H1 (cell line): ENCODE measurements at regions not wholly inside any gene's neighbourhood (a gene's known extent, or its start where the extent isn't known, plus 50 kb on each side); places are given as distances from the start of the nearest gene placed in this dataset.

Experiments
- CTCF ChIA-PET: fragments of 300-600 bp; sonication (Branson Sonifier 250); formaldehyde crosslinking; loops from one replicate; lab custom pipeline; 2021; ENCODE audit not compliant: partially characterized antibody; lab: Charles Lee
- POLR2A ChIA-PET: fragments of 300-600 bp; sonication (Branson Sonifier 250); formaldehyde crosslinking; loops from one replicate; lab custom pipeline; 2021; ENCODE audit warnings: inconsistent platforms; ENCODE audit not compliant: partially characterized antibody; lab: Charles Lee
- DNase-seq, 2 experiments: peaks; one replicate each; pipeline versions ENCODE4 v3.0.0 to v3.0.0-alpha.2; 2010 to 2022; ENCODE audit warnings: low spot score in 2 of 2, low read depth in 1 of 2, mixed read lengths in 1 of 2
- FAIRE-seq: peaks from 2 replicates; lab custom pipeline; 2011; peaks lifted over from hg19 to GRCh38; lab: Jason Lieb, UNC
- H2AFZ ChIP-seq: 2 replicates; pipeline ENCODE4 v1.8.1; 2012; ENCODE audit warnings: low read length, inconsistent platforms
- H2AK5ac ChIP-seq: 2 replicates; pipeline ENCODE4 v1.6.1; 2013; ENCODE audit warnings: low read depth, low read length
- H2BK120ac ChIP-seq: replicated peaks from 2 replicates; pipeline ENCODE3; 2013; ENCODE audit warnings: low read depth, low read length, inconsistent platforms
- H2BK12ac ChIP-seq: 2 replicates; pipeline ENCODE4 v1.6.1; 2013; ENCODE audit warnings: low read depth, low read length
- H2BK15ac ChIP-seq: 2 replicates; pipeline ENCODE4 v1.6.1; 2013; ENCODE audit warnings: low read length
- H2BK20ac ChIP-seq: 2 replicates; pipeline ENCODE4 v1.6.1; 2013; ENCODE audit warnings: low read length
- H2BK5ac ChIP-seq: 2 replicates; pipeline ENCODE4 v1.6.1; 2013; ENCODE audit warnings: low read depth, low read length
- H3K14ac ChIP-seq: 2 replicates; pipeline ENCODE4 v1.6.1; 2013; ENCODE audit warnings: inconsistent platforms; ENCODE audit not compliant: insufficient read length
- H3K18ac ChIP-seq: 2 replicates; pipeline ENCODE4 v1.6.1; 2013; ENCODE audit warnings: low read length; ENCODE audit errors: extremely low read depth
- H3K23ac ChIP-seq: 2 replicates; pipeline ENCODE4 v1.6.1; 2013; ENCODE audit warnings: inconsistent platforms; ENCODE audit not compliant: insufficient read length
- H3K23me2 ChIP-seq: 2 replicates; pipeline ENCODE4 v1.6.1; 2013; ENCODE audit warnings: low read depth, low read length
- H3K27ac ChIP-seq: 2 replicates; pipeline ENCODE4 v1.6.1; 2011; ENCODE audit warnings: low read depth, low read length, inconsistent platforms
- H3K27me3 ChIP-seq, 4 experiments: replicated peaks in 1 of 4; 1 replicate in 1 of 4; 2 replicates in 3 of 4; pipeline versions ENCODE4 v1.6.1 to v1.8.1; 2011 to 2013; ENCODE audit warnings: low read length in 3 of 4, mild to moderate bottlenecking in 3 of 4, inconsistent platforms in 2 of 4, mixed read lengths in 2 of 4, moderate library complexity in 1 of 4; ENCODE audit not compliant: control insufficient read depth in 3 of 4, insufficient read depth in 3 of 4; ENCODE audit errors: extremely low read depth in 1 of 4
- H3K36me3 ChIP-seq, 4 experiments: 2 replicates each; pipeline versions ENCODE4 v1.6.1 to v1.8.1; 2011 to 2013; ENCODE audit warnings: mild to moderate bottlenecking in 4 of 4, low read length in 3 of 4, moderate library complexity in 2 of 4, control low read depth in 1 of 4, inconsistent platforms in 1 of 4; ENCODE audit not compliant: insufficient read depth in 4 of 4, control insufficient read depth in 2 of 4
- H3K4ac ChIP-seq: replicated peaks from 2 replicates; pipeline ENCODE3; 2013; ENCODE audit warnings: low read length, low read depth, mixed read lengths, inconsistent platforms; ENCODE audit not compliant: insufficient read length
- H3K4me1 ChIP-seq, 4 experiments: replicated peaks in 1 of 4; 1 replicate in 1 of 4; 2 replicates in 3 of 4; pipeline versions ENCODE4 v1.6.1 to v1.8.1; 2011 to 2013; ENCODE audit warnings: low read length in 3 of 4, inconsistent platforms in 2 of 4, mixed read lengths in 1 of 4; ENCODE audit not compliant: insufficient read depth in 4 of 4, control insufficient read depth in 3 of 4
- H3K4me2 ChIP-seq, 2 experiments: 2 replicates each; pipeline versions ENCODE4 v1.6.1 to v1.8.1; 2011 to 2013; ENCODE audit warnings: low read depth in 2 of 2, low read length in 2 of 2, control low read depth in 1 of 2, inconsistent platforms in 1 of 2, mild to moderate bottlenecking in 1 of 2; ENCODE audit not compliant: insufficient read depth in 1 of 2
- H3K4me3 ChIP-seq, 4 experiments: fragments of 200-600, 300-600 bp in 1 of 4; sonication (generic), shearing (Covaris generic), sonication (Bioruptor Twin) in 1 of 4; 2 replicates each; pipeline versions ENCODE4 v1.5.1 to v1.8.1; 2011 to 2016; ENCODE audit warnings: low read length in 4 of 4, low read depth in 3 of 4, control low read depth in 2 of 4, inconsistent platforms in 2 of 4, mild to moderate bottlenecking in 2 of 4, mixed read lengths in 1 of 4, moderate library complexity in 1 of 4; ENCODE audit not compliant: insufficient read depth in 2 of 4; ENCODE audit errors: extremely low read depth in 1 of 4
- H3K56ac ChIP-seq: replicated peaks from 2 replicates; pipeline ENCODE3; 2013; ENCODE audit warnings: low read depth, mild to moderate bottlenecking, mixed read lengths, low read length, inconsistent platforms; ENCODE audit not compliant: insufficient read length
- H3K79me1 ChIP-seq: 2 replicates; pipeline ENCODE4 v1.6.1; 2013; ENCODE audit warnings: low read depth, low read length, control low read depth
- H3K79me2 ChIP-seq, 2 experiments: 2 replicates each; pipeline versions ENCODE4 v1.6.1 to v1.8.1; 2012 to 2013; ENCODE audit warnings: low read length in 2 of 2, mild to moderate bottlenecking in 2 of 2, inconsistent platforms in 1 of 2; ENCODE audit not compliant: insufficient read depth in 2 of 2, control insufficient read depth in 1 of 2
- H3K9ac ChIP-seq, 4 experiments: replicated peaks in 1 of 4; 1 replicate in 1 of 4; 2 replicates in 3 of 4; pipeline versions ENCODE4 v1.6.1 to v1.8.1; 2011 to 2013; ENCODE audit warnings: low read depth in 3 of 4, low read length in 3 of 4, control low read depth in 2 of 4, mild to moderate bottlenecking in 2 of 4, moderate library complexity in 2 of 4, inconsistent platforms in 1 of 4; ENCODE audit errors: extremely low read depth in 1 of 4
- H3K9me3 ChIP-seq, 2 experiments: 2 replicates each; pipeline versions ENCODE4 v1.6.1 to v1.8.1; 2012 to 2013; ENCODE audit warnings: mild to moderate bottlenecking in 2 of 2, moderate library complexity in 2 of 2, control low read depth in 1 of 2, inconsistent platforms in 1 of 2, low read depth in 1 of 2, low read length in 1 of 2, mixed read lengths in 1 of 2; ENCODE audit not compliant: insufficient read depth in 2 of 2
- H4K20me1 ChIP-seq, 2 experiments: replicated peaks in 1 of 2; 2 replicates each; pipeline versions ENCODE3 to v1.8.1; 2011 to 2013; ENCODE audit warnings: inconsistent platforms in 2 of 2, low read length in 2 of 2, mild to moderate bottlenecking in 1 of 2; ENCODE audit not compliant: insufficient read depth in 2 of 2, control insufficient read depth in 1 of 2
- H4K5ac ChIP-seq: 2 replicates; pipeline ENCODE4 v1.6.1; 2013; ENCODE audit warnings: low read length, low read depth, mixed read lengths, inconsistent platforms; ENCODE audit not compliant: insufficient read length
- H4K8ac ChIP-seq: 2 replicates; pipeline ENCODE4 v1.8.0; 2013; ENCODE audit warnings: mild to moderate bottlenecking, moderate library complexity, low read length, inconsistent platforms; ENCODE audit not compliant: insufficient read depth; ENCODE audit errors: extremely low read depth
- H4K91ac ChIP-seq: replicated peaks from 2 replicates; pipeline ENCODE3; 2013; ENCODE audit warnings: low read length, mixed read lengths, inconsistent platforms; ENCODE audit not compliant: insufficient read length
- ASH2L ChIP-seq: fragments of 200-600, 300-600 bp; sonication (generic); IDR thresholded peaks from one replicate; pipeline ENCODE4 v1.7.1; 2017; ENCODE audit warnings: low read length
- CBX5 ChIP-seq: fragments of 300-800, 300-1000 bp; sonication (generic); IDR thresholded peaks from 2 replicates; pipeline ENCODE4 v1.7.1; 2016; ENCODE audit warnings: antibody characterized with exemption, low read length, low read depth
- CBX8 ChIP-seq: fragments of 300-800, 300-1000 bp; sonication (generic); IDR thresholded peaks from 2 replicates; pipeline ENCODE4 v1.7.1; 2016; ENCODE audit warnings: low read depth, low read length, borderline replicate concordance
- EP300 ChIP-seq, 2 experiments: IDR thresholded peaks; 1 replicate in 1 of 2; 2 replicates in 1 of 2; pipeline ENCODE4 v1.6.1; 2011 to 2012; ENCODE audit warnings: low read depth in 2 of 2, low read length in 2 of 2, mild to moderate bottlenecking in 2 of 2, borderline replicate concordance in 1 of 2, inconsistent platforms in 1 of 2, moderate library complexity in 1 of 2
- EZH2 ChIP-seq: fragments of 200-600 bp; sonication (generic); IDR thresholded peaks from 2 replicates; pipeline ENCODE4 v1.7.1; 2012; ENCODE audit warnings: low read depth, mild to moderate bottlenecking, moderate library complexity, low read length, inconsistent platforms; ENCODE audit not compliant: severe bottlenecking
- HDAC6 ChIP-seq: IDR thresholded peaks from one replicate; pipeline ENCODE4 v1.7.1; 2012; ENCODE audit warnings: low read depth, mild to moderate bottlenecking, inconsistent platforms, low read length, moderate library complexity
- JUN ChIP-seq: IDR thresholded peaks from 2 replicates; pipeline ENCODE4 v1.6.1; 2011; ENCODE audit warnings: low read depth, mild to moderate bottlenecking, improper control_type of control experiment, low read length
- KDM4A ChIP-seq: IDR thresholded peaks from one replicate; pipeline ENCODE4 v1.7.1; 2012; ENCODE audit warnings: low read depth, mild to moderate bottlenecking, moderate library complexity, low read length, inconsistent platforms; ENCODE audit not compliant: severe bottlenecking
- KDM5A ChIP-seq: fragments of 200-600 bp; IDR thresholded peaks from 2 replicates; pipeline ENCODE4 v1.7.1; 2012; ENCODE audit warnings: mild to moderate bottlenecking, low read length, inconsistent platforms, mixed read lengths
- SIRT6 ChIP-seq: IDR thresholded peaks from one replicate; pipeline ENCODE4 v1.7.1; 2012; ENCODE audit warnings: low read length, inconsistent platforms
- TCF12 ChIP-seq: IDR thresholded peaks from 2 replicates; pipeline ENCODE4 v1.6.1; 2011; ENCODE audit warnings: low read depth, mild to moderate bottlenecking, low read length
- ZNF274 ChIP-seq: IDR thresholded peaks from 2 replicates; pipeline ENCODE4 v1.7.0; 2012; ENCODE audit warnings: low read length, borderline replicate concordance; ENCODE audit errors: extremely low read depth
- WGBS, 2 experiments: shearing (Covaris generic) in 1 of 2; methylation state at CpG; one replicate each; pipeline versions ENCODE4 v1.1.6 to v1.1.7; 2013 to 2015; ENCODE audit warnings: low lambda C conversion rate in 2 of 2, mixed read lengths in 2 of 2, inconsistent platforms in 1 of 2, low coverage in 1 of 2, missing lambda C conversion rate in 1 of 2; ENCODE audit not compliant: insufficient replicate concordance in 2 of 2, insufficient coverage in 1 of 2, insufficient read length in 1 of 2; ENCODE audit errors: extremely low coverage in 1 of 2, missing lambda C conversion rate in 1 of 2; 5-methylcytosine and 5-hydroxymethylcytosine counted together
- TF ChIP-seq, protein P1 (sequence below): IDR thresholded peaks from 2 replicates; pipeline ENCODE4 v1.6.1; 2011; ENCODE audit warnings: low read depth, mild to moderate bottlenecking, low read length; ENCODE audit not compliant: insufficient read depth

GRCh38 chr11:127390465-127390864, 389.9 kb upstream of the KIRREL3 start:
- Histone ChIP-seq H3K56ac (no peak overlapping the region), H3K79me2 (no peaks in the 10 kb centered on the region), H3K27ac (no peak overlapping the region), H3K14ac (no peak overlapping the region), H2AFZ (no peak overlapping the region), H2AK5ac (no peak overlapping the region), H4K8ac (no peak overlapping the region), H3K4me1 (peaks cover 0 to 8% (median 6%) of the 10 kb centered on the region in 4 experiments; a peak in 6 of 7 replicates), H2BK120ac (no peak overlapping the region), H3K18ac (no peak overlapping the region), H3K79me1 (no peaks in the 10 kb centered on the region), H3K4me3 (no peak overlapping the region), H3K4ac (no peak overlapping the region), H4K91ac (no peak overlapping the region), H2BK5ac (no peak overlapping the region), H3K23ac (no peak overlapping the region), H2BK20ac (no peak overlapping the region), H3K36me3 (no peaks in the 10 kb centered on the region), H2BK15ac (no peak overlapping the region), H2BK12ac (no peak overlapping the region), H3K27me3 (peaks cover 0 to 2% (median 0%) of the 10 kb centered on the region in 4 experiments; a peak in 1 of 7 replicates), H4K20me1 (no peaks in the 10 kb centered on the region), H3K23me2 (no peaks in the 10 kb centered on the region), H3K4me2 (no peak overlapping the region), H4K5ac (no peak overlapping the region), H3K9ac (no peak overlapping the region), H3K9me3 (no peaks in the 10 kb centered on the region; a peak in 1 of 4 replicates)
- 95% methylated on average over 4 of the region's 4 CpGs; no CpG with 5 or more reads in 1 of the 2 experiments for WGBS, 2 experiments
- DNase-seq, result no peak
- no peak for FAIRE-seq
- ChIA-PET CTCF (interaction anchor here (0.9 kb wide), 2 partner anchors 287 to 415 kb away, joined by 3 to 4 read pairs; no protein-coding TSS in a partner anchor), POLR2A (no interaction called here)
- TF ChIP-seq JUN (no peak), KDM4A (no peak), ASH2L (no peak), TCF12 (no peak), EP300 (IDR thresholded peaks at IDR 0.05; ENCODE audit: borderline replicate concordance in 1 of 2, low read depth in 2 of 2, low read length in 2 of 2) (no peak), HDAC6 (no peak), SIRT6 (no peak), CBX8 (no peak), ZNF274 (no peak), EZH2 (no peak), KDM5A (no peak), CBX5 (no peak)
- TF ChIP-seq, protein P1, sequence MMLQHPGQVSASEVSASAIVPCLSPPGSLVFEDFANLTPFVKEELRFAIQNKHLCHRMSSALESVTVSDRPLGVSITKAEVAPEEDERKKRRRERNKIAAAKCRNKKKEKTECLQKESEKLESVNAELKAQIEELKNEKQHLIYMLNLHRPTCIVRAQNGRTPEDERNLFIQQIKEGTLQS, result no peak
